GM18519 (cell line): ENCODE measurements at regions not wholly inside any gene's neighbourhood (a gene's known extent, or its start where the extent isn't known, plus 50 kb on each side); places are given as distances from the start of the nearest gene placed in this dataset.
"Not testable (repeated sequence)": the region's sequence is repeated elsewhere in the genome, so short reads cannot be mapped to it uniquely, and the experiment has no call there.

Source experiments
- ATAC-seq: cut with Tn5 transposase; IDR thresholded peaks from one replicate; pipeline ENCODE4 v1.9.1; 2021; ENCODE audit warnings: mild to moderate bottlenecking, moderate library complexity; ENCODE audit not compliant: unreplicated experiment, low FRiP score

DNA sequence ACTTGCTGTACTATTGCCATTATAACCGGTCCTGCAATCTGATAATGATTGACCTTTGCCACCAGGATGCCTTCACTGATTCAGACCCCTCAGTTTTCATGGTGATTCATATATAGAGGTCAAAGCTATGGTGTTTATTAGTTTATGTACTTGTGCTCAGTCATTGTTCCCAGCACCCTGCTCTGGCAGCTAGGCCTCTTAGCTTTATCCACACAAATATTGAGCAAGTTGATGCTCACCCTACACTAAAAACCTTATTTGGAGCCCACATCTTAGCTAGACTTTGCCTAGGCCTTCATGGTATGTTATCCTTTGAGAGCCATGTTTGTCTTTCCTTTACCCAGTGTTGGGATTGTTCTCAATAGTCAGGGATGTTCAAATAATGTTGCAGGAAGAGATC, 679.0 kb downstream of the SPATA31A6 start:
- ATAC-seq, result not testable (repeated sequence)
